ENCODE measurements at regions not wholly inside any gene's neighbourhood (a gene's known extent, or its start where the extent isn't known, plus 50 kb on each side); places are given as distances from the start of the nearest gene placed in this dataset.

- Histone ChIP-seq H3K27me3 (ENCODE audit: control insufficient read depth in 1 of 2, insufficient read depth in 2 of 2, low read length in 2 of 2) (peaks cover 0 to 34% of the 10 kb centered on the region in 2 experiments; a peak in 3 of 5 replicates), H3K9ac (ENCODE audit: insufficient read depth, low read depth, low read length) (no peak overlapping the region), H4K20me1 (ENCODE audit: insufficient read depth, low read length) (no peaks in the 10 kb centered on the region), H3K4me3 (replicated peaks in 1 of 3; ENCODE audit: insufficient read depth in 1 of 3, low read depth in 2 of 3, low read length in 3 of 3) (no peak overlapping the region), H3K4me1 (ENCODE audit: insufficient read depth, low read length) (peaks cover 10% of the 10 kb centered on the region; the same call in 1 of the 2 replicates), H3K36me3 (replicated peaks in 1 of 2; ENCODE audit: control insufficient read depth in 1 of 2, insufficient read depth in 2 of 2, low read length in 2 of 2) (no peaks in the 10 kb centered on the region), H3K4me2 (ENCODE audit: low read depth, low read length) (no peak overlapping the region), H3K27ac (ENCODE audit: extremely low read length, insufficient read depth, low read length) (no peak overlapping the region), H3K79me2 (ENCODE audit: insufficient read depth, low read length) (no peaks in the 10 kb centered on the region), H2AFZ (ENCODE audit: low read length) (no peak overlapping the region), H3K9me3 (ENCODE audit: low read length) (peaks cover 12% of the 10 kb centered on the region)
- BruUV-seq (replicated peaks), result no TSS peak
- DNase-seq (ENCODE audit: low spot score), result no peak
- intact Hi-C loops (cut with micrococcal nuclease; ENCODE audit: unreplicated experiment), result no loop called here
- no peak for ATAC-seq
- 34% methylated on average over 2 of the region's 2 CpGs for WGBS (ENCODE audit: low lambda C conversion rate)
- ChIA-PET POLR2A (no interaction called here), CTCF (ENCODE audit: low intra/inter-chr PET ratio, low total read pairs) (no interaction called here)
- FAIRE-seq, result no peak
- in situ Hi-C loops (cut with HindIII; ENCODE audit: extremely low pct_ligation_motif_present, low pct_unique_long_range_greater_than_20kb), result no loop called here
- TF ChIP-seq HOXA9 (CRISPR knock-in tag; IDR thresholded peaks at IDR 0.05; ENCODE audit: borderline replicate concordance) (no peak), PRDM10 (CRISPR knock-in tag; IDR thresholded peaks at IDR 0.05; ENCODE audit: low read depth) (no peak), ZFAT (CRISPR knock-in tag; conservative IDR thresholded peaks at IDR 0.05) (no peak), GMEB2 (CRISPR knock-in tag; IDR thresholded peaks at IDR 0.05; ENCODE audit: low read depth) (no peak), HBP1 (CRISPR knock-in tag; IDR thresholded peaks at IDR 0.05; ENCODE audit: low read depth) (no peak), ZSCAN20 (CRISPR knock-in tag; IDR thresholded peaks at IDR 0.05; ENCODE audit: borderline replicate concordance) (no peak), TBX3 (IDR thresholded peaks at IDR 0.05; ENCODE audit: borderline replicate concordance) (no peak), ZNF75D (CRISPR knock-in tag; IDR thresholded peaks at IDR 0.05; ENCODE audit: borderline replicate concordance) (no peak)
- TF ChIP-seq, protein P1, sequence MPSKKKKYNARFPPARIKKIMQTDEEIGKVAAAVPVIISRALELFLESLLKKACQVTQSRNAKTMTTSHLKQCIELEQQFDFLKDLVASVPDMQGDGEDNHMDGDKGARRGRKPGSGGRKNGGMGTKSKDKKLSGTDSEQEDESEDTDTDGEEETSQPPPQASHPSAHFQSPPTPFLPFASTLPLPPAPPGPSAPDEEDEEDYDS (CRISPR knock-in tag; IDR thresholded peaks at IDR 0.05), result no peak
- TF ChIP-seq, protein P2, sequence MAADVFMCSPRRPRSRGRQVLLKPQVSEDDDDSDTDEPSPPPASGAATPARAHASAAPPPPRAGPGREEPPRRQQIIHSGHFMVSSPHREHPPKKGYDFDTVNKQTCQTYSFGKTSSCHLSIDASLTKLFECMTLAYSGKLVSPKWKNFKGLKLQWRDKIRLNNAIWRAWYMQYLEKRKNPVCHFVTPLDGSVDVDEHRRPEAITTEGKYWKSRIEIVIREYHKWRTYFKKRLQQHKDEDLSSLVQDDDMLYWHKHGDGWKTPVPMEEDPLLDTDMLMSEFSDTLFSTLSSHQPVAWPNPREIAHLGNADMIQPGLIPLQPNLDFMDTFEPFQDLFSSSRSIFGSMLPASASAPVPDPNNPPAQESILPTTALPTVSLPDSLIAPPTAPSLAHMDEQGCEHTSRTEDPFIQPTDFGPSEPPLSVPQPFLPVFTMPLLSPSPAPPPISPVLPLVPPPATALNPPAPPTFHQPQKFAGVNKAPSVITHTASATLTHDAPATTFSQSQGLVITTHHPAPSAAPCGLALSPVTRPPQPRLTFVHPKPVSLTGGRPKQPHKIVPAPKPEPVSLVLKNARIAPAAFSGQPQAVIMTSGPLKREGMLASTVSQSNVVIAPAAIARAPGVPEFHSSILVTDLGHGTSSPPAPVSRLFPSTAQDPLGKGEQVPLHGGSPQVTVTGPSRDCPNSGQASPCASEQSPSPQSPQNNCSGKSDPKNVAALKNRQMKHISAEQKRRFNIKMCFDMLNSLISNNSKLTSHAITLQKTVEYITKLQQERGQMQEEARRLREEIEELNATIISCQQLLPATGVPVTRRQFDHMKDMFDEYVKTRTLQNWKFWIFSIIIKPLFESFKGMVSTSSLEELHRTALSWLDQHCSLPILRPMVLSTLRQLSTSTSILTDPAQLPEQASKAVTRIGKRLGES (CRISPR knock-in tag; IDR thresholded peaks at IDR 0.05; ENCODE audit: borderline replicate concordance), result no peak
Observed at GRCh38 chr2:120667981-120668380, 67.7 kb upstream of the GLI2 start.
